ENCODE measurements at regions not wholly inside any gene's neighbourhood (a gene's known extent, or its start where the extent isn't known, plus 50 kb on each side); places are given as distances from the start of the nearest gene placed in this dataset.
"Not testable (repeated sequence)": the region's sequence is repeated elsewhere in the genome, so short reads cannot be mapped to it uniquely, and the experiment has no call there.

DNA sequence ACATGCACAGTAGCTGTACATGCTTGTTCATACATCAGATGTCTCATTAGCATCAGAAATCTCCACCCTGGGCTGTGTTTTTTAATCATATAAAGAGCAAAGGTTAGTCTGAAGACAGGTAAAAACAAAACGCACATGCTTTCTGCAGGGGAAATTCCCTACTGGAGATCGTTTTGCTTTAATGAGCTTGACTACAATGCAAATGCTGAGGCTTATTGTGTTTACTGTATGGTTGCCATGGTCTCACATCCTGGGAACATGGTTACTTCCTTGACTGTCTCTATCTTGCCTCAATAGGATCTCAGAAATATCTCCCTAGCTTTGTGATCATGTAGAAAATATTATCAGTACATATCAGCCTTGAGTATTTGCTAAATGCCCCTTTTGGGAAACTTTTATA is 336.5 kb upstream of the TFPI start:
- in situ Hi-C loops (cut with HindIII; ENCODE audit: low pct_unique_long_range_greater_than_20kb, low sequenced_read_pairs), result no loop called here
- DNase-seq (ENCODE audit: low read depth), result no peak

DNA sequence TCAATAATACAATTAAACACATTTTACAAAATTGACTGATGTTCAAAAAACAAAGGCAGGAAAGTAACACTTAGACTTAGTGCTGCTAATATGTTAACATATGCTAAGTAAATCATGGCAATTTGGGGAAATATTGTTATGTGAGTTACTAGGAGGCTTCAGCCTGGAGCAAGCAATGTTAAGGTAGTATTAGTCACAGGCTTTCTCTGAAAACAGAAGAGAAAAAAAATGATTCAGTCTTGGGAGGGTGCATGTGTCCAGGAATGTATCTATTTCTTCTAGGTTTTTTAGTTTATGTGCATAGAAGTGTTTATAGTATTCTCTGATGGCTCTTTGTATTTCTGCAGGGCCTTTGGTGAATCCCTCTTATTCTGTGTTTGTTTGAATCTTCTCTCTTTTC is 345.8 kb upstream of the TFPI start:
- in situ Hi-C loops (cut with HindIII; ENCODE audit: low pct_unique_long_range_greater_than_20kb, low sequenced_read_pairs), result no loop called here
- DNase-seq (ENCODE audit: low read depth), result no peak

GRCh38 chr2:187906021-187906420 is 351.8 kb upstream of the TFPI start:
- DNase-seq (ENCODE audit: low read depth), result no peak
- in situ Hi-C loops (cut with HindIII; ENCODE audit: low pct_unique_long_range_greater_than_20kb, low sequenced_read_pairs), result no loop called here

DNA sequence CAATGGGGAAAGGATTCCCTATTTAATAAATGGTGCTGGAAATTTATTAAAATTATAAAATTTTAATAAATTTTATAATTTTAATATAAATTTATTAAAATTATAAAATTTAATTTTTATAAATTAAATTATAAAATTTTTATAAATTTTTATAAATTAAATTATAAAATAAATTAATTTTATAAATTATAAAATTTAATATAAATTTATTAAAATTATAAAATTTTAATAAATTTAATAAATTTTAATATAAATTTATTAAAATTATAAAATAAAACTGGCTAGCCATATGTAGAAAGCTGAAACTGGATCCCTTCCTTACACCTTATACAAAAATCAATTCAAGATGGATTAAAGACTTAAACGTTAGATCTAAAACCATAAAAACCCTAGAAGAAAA is 356.7 kb upstream of the TFPI start:
- DNase-seq (ENCODE audit: low read depth); in situ Hi-C loops (cut with HindIII; ENCODE audit: low pct_unique_long_range_greater_than_20kb, low sequenced_read_pairs): not testable (repeated sequence)

DNA sequence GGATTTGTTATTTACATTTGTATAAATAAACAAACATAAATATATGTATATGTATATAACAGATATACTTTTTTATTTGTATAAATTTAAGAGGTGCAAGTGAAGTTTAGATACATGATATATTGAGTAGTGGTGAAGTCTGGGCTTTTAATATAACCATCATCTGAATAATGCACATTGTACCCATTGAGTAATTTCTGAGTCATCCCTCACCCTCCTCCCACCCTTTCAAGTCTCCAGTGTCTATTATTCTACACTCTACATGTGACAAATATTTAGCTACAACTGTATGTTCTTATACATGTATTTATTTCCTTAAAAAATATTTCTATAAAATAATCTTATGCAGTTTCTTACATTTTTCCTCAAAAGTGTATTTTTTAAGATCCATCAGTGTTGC is 358.7 kb upstream of the TFPI start:
- no peak for DNase-seq (ENCODE audit: low read depth)
- in situ Hi-C loops (cut with HindIII; ENCODE audit: low pct_unique_long_range_greater_than_20kb, low sequenced_read_pairs), result no loop called here

DNA sequence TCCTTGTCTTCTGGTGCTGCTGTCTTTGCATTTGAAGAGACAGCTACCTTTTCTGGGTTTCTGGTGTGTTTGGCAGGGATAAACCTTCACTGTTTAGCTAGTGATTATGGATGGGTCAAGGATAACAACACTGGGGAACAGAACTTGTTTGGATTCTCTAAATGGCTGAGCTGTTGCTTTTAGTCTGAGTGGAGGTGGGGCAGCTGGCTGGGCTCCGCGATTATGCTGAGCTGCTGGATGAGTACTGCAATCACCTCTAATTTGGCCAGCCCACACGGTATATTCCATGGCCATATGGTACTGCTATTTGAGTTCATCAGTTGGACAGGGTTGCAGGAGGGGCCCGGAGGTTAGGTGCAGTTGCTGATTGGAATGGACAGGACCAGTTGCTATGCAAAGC is 361.6 kb upstream of the TFPI start:
- DNase-seq (ENCODE audit: low read depth), result no peak
- in situ Hi-C loops (cut with HindIII; ENCODE audit: low pct_unique_long_range_greater_than_20kb, low sequenced_read_pairs), result no loop called here

- in situ Hi-C loops (cut with HindIII; ENCODE audit: low pct_unique_long_range_greater_than_20kb, low sequenced_read_pairs), result no loop called here
- DNase-seq (ENCODE audit: low read depth), result no peak
These were observed 362.6 kb upstream of the TFPI start for GRCh38 chr2:187916799-187917198.

DNA sequence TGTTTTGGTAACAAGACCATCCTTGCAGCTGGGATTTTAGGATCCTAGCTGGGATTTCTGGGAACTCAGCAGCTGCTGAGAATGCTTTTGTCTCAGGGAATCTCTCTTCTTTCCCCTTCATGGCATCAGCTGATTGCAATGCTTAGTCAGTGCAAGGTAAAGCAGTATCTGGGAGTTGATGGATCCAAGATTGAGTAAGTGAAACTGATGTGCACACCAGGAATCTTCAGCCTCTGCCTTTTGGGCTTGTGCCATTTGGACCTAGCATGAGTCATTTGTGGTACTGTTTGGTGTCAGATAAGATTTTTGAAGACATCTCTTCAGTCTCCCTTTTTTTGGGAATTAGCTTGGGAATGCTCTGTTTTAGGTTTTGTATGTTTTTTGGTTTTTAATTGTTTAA is 363.3 kb upstream of the TFPI start:
- no peak for DNase-seq (ENCODE audit: low read depth)
- in situ Hi-C loops (cut with HindIII; ENCODE audit: low pct_unique_long_range_greater_than_20kb, low sequenced_read_pairs), result no loop called here

DNA sequence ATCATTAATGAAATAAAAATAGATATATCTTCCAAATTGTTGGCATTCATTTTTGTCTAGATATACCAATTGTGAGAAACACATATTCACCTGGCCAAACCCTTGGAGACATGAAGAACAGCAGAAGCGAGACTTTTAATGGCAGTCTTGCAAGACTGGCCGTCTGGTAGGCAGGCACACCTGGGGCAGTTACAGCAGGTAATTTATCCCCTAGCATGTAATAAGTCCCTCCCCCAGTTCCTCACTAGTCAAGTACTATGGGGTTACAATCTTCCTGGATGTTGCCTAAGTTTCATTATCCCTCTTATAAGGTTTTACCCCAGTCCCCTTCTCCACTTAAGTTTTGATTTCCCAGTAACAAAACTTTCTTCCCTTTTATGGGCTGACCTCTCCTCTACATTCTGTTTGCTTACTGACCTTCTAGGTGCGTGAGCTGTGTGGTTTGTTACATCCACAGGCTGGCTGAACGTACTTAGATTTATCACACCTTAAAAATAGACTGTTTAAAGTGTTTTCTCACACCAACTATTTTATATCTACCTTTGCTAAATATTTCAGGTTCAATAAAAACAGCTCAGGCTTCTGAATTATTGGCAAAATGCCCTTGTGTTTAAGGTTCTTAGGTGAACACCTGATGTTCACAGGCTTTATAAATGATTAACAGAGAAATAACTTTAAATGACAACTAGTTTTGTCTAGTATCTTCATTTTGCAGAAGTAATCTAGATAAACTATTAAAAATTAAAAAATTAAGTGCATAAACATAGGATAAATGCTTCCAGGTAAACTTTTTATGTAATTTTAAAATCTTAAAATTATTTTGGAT is 365.0 kb upstream of the TFPI start:
- no peak for DNase-seq (ENCODE audit: low read depth)
- in situ Hi-C loops (cut with HindIII; ENCODE audit: low pct_unique_long_range_greater_than_20kb, low sequenced_read_pairs), result no loop called here

DNA sequence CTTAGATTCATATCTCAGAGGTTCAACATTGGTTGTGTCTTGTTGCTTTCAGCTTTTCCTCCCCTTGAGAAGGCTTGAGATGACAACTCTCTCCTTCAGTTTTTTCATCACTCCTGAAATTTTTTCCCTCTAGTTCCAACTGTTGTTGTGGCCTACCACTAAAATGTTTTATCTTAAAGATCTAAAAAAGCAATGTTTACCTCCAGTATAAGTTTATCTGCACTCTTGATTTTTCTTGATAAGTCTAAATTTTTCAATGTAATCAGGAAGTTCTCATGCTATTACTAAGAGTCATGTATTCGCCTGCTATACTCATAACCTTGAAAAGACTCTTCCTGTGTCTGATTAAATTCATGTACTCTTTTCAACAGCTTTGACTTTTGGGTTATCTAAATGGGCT is 366.3 kb upstream of the TFPI start:
- in situ Hi-C loops (cut with HindIII; ENCODE audit: low pct_unique_long_range_greater_than_20kb, low sequenced_read_pairs), result no loop called here
- DNase-seq (ENCODE audit: low read depth), result no peak

GRCh38 chr2:187922846-187923245 is 368.6 kb upstream of the TFPI start:
- in situ Hi-C loops (cut with HindIII; ENCODE audit: low pct_unique_long_range_greater_than_20kb, low sequenced_read_pairs), result no loop called here
- DNase-seq (ENCODE audit: low read depth), result no peak

GRCh38 chr2:187924293-187924692 is 367.4 kb upstream of the GULP1 start:
- in situ Hi-C loops (cut with HindIII; ENCODE audit: low pct_unique_long_range_greater_than_20kb, low sequenced_read_pairs), result no loop called here
- DNase-seq (ENCODE audit: low read depth), result no peak

- DNase-seq (ENCODE audit: low read depth), result no peak
- in situ Hi-C loops (cut with HindIII; ENCODE audit: low pct_unique_long_range_greater_than_20kb, low sequenced_read_pairs), result no loop called here
These were observed 357.4 kb upstream of the GULP1 start for GRCh38 chr2:187934236-187934635.

GRCh38 chr2:187934692-187935091 is 357.0 kb upstream of the GULP1 start:
- in situ Hi-C loops (cut with HindIII; ENCODE audit: low pct_unique_long_range_greater_than_20kb, low sequenced_read_pairs), result no loop called here
- no peak for DNase-seq (ENCODE audit: low read depth)

DNA sequence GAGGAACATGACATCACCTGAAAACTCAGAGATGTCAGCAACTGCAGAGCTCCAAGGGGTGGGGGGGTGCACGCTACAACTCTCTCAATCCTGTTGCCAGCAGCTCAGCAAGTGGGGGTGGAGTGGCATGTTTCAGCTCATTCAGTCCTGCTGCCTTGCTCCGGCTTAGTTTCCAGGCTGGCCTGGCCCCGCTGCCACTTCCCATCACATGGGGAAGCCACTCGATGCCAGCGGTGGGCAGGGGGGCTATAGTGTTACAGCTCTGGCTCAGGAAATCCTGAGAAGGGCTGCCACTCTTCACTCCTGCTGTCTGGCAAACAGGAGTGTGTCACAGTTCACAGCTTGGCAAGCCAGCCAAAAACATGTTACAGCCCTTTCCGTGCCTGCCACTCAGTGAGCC is 356.5 kb upstream of the GULP1 start:
- no peak for DNase-seq (ENCODE audit: low read depth)
- in situ Hi-C loops (cut with HindIII; ENCODE audit: low pct_unique_long_range_greater_than_20kb, low sequenced_read_pairs), result no loop called here

DNA sequence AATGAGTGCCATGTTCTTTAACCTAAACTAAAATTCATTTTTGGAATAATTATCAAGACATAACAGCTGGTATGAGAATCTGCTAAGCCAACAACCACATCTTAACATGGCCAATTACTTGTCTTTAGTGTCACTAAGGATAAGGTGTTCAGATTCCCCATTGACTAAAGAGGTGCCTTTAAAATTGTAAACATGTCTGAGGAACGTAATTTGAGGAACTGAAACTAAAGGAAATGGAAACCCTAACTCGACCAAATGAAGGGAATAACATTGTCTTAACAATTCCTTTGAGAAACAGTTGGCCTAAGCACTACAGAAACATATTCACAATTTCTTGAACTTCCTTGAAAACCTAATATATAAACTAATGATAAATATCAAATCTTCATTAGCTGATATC is 355.4 kb upstream of the GULP1 start:
- in situ Hi-C loops (cut with HindIII; ENCODE audit: low pct_unique_long_range_greater_than_20kb, low sequenced_read_pairs), result no loop called here
- no peak for DNase-seq (ENCODE audit: low read depth)

DNA sequence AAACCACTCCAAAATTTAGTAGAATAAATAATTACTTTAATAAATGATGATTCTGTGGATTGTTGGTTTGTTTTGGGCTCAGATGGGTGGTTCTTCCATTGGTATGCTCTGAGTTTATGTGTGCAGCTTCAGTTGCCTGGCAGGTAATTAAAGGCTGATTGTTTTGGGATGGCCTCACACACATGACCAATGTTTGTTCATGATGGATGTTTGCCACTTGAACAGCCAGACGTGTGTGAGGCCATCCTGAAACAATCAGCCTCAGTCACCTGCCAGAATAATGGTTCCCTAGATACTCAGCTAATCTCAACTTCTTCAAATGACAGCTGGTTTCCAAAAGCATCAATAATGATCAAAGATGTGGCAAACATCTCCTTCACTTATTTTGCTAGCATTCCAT is 352.5 kb upstream of the GULP1 start:
- in situ Hi-C loops (cut with HindIII; ENCODE audit: low pct_unique_long_range_greater_than_20kb, low sequenced_read_pairs), result no loop called here
- no peak for DNase-seq (ENCODE audit: low read depth)

DNA sequence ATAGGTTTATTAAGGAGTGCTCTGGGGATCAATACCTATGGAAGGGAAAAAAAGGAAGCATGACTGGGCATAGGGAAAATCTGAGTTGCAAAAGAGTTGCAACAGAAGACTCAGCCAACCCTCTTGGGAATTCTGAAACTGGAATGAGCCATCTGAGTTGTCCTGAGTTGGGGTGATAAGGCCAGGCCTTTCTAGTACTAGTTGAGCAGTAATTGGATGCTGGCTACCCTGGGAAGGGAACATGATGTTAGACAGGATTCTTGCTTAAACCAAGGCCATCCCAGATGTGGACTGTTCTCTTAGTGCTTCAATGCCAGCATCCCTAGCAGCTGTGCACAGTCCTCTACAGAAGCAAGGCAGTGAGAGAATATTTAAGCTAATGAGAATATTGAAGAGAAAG is 348.8 kb upstream of the GULP1 start:
- no peak for DNase-seq (ENCODE audit: low read depth)
- in situ Hi-C loops (cut with HindIII; ENCODE audit: low pct_unique_long_range_greater_than_20kb, low sequenced_read_pairs), result no loop called here

- DNase-seq (ENCODE audit: low read depth), result no peak
- in situ Hi-C loops (cut with HindIII; ENCODE audit: low pct_unique_long_range_greater_than_20kb, low sequenced_read_pairs), result no loop called here
These were observed 347.8 kb upstream of the GULP1 start for GRCh38 chr2:187943772-187944369.

GRCh38 chr2:187949859-187950258 is 341.8 kb upstream of the GULP1 start:
- in situ Hi-C loops (cut with HindIII; ENCODE audit: low pct_unique_long_range_greater_than_20kb, low sequenced_read_pairs), result no loop called here

More at GRCh38 chr2:187949859-187950258, 341.8 kb upstream of the GULP1 start:
- no peak for DNase-seq (ENCODE audit: low read depth)
